ENCODE measurements at regions not wholly inside any gene's neighbourhood (a gene's known extent, or its start where the extent isn't known, plus 50 kb on each side); places are given as distances from the start of the nearest gene placed in this dataset.

DNA sequence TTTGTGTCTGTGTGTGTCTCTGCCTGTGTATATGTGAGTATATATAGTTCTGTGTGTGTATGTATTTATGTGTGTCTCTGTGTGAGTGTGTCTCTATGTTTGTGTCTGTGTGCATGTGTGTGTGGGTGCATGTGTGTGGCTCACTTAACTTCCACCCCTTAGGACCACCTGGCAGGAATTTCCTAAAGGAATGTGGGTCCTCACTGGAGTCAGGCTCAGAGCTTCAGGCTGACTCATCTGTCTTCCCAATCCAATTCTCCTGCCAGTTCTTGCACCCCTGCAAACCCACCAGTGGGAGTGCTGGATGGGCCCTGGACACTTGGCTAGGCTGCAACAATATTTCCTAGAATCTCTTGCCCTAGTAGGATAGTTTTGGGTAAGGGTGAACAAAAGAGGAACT is 70.2 kb upstream of the GRB10 start:
- Histone ChIP-seq H3K9me3 (ENCODE audit: control insufficient read depth, insufficient read depth, low read depth, low read length) (no peaks in the 10 kb centered on the region), H3K4me3 (ENCODE audit: low read depth in 2 of 2, low read length in 2 of 2) (no peak overlapping the region), H3K4me1 (ENCODE audit: control insufficient read depth, insufficient read depth, low read length) (no peaks in the 10 kb centered on the region), H3K36me3 (ENCODE audit: control insufficient read depth, insufficient read depth, low read length) (no peaks in the 10 kb centered on the region), H3K27ac (ENCODE audit: low read length) (no peak overlapping the region), H3K27me3 (ENCODE audit: control insufficient read depth, insufficient read depth, low read length) (0 out of 2 replicates have a peak, but pooled peaks cover 3% of the 10 kb centered on the region)
- no TSS peak for BruUV-seq (replicated peaks)
- POLR2A ChIA-PET = no interaction called here
- in situ Hi-C loops (cut with HindIII; ENCODE audit: low pct_unique_long_range_greater_than_20kb, low sequenced_read_pairs) (no loop called here), intact Hi-C loops (cut with micrococcal nuclease; ENCODE audit: unreplicated experiment) (no loop called here)
- TF ChIP-seq POLR2AphosphoS5 (IDR thresholded peaks at IDR 0.05; ENCODE audit: low read depth, low read length) (no peak), TCF7L2 (IDR thresholded peaks at IDR 0.05; ENCODE audit: low read depth, low read length) (no peak), SIN3A (IDR thresholded peaks at IDR 0.05; ENCODE audit: borderline replicate concordance, insufficient read depth, low read depth, low read length) (no peak)
- TF ChIP-seq, protein P1, sequence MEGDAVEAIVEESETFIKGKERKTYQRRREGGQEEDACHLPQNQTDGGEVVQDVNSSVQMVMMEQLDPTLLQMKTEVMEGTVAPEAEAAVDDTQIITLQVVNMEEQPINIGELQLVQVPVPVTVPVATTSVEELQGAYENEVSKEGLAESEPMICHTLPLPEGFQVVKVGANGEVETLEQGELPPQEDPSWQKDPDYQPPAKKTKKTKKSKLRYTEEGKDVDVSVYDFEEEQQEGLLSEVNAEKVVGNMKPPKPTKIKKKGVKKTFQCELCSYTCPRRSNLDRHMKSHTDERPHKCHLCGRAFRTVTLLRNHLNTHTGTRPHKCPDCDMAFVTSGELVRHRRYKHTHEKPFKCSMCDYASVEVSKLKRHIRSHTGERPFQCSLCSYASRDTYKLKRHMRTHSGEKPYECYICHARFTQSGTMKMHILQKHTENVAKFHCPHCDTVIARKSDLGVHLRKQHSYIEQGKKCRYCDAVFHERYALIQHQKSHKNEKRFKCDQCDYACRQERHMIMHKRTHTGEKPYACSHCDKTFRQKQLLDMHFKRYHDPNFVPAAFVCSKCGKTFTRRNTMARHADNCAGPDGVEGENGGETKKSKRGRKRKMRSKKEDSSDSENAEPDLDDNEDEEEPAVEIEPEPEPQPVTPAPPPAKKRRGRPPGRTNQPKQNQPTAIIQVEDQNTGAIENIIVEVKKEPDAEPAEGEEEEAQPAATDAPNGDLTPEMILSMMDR (IDR thresholded peaks at IDR 0.05) = no peak
- TF ChIP-seq, protein P2, sequence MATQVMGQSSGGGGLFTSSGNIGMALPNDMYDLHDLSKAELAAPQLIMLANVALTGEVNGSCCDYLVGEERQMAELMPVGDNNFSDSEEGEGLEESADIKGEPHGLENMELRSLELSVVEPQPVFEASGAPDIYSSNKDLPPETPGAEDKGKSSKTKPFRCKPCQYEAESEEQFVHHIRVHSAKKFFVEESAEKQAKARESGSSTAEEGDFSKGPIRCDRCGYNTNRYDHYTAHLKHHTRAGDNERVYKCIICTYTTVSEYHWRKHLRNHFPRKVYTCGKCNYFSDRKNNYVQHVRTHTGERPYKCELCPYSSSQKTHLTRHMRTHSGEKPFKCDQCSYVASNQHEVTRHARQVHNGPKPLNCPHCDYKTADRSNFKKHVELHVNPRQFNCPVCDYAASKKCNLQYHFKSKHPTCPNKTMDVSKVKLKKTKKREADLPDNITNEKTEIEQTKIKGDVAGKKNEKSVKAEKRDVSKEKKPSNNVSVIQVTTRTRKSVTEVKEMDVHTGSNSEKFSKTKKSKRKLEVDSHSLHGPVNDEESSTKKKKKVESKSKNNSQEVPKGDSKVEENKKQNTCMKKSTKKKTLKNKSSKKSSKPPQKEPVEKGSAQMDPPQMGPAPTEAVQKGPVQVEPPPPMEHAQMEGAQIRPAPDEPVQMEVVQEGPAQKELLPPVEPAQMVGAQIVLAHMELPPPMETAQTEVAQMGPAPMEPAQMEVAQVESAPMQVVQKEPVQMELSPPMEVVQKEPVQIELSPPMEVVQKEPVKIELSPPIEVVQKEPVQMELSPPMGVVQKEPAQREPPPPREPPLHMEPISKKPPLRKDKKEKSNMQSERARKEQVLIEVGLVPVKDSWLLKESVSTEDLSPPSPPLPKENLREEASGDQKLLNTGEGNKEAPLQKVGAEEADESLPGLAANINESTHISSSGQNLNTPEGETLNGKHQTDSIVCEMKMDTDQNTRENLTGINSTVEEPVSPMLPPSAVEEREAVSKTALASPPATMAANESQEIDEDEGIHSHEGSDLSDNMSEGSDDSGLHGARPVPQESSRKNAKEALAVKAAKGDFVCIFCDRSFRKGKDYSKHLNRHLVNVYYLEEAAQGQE (IDR thresholded peaks at IDR 0.05; ENCODE audit: insufficient read depth in 1 of 2, low read depth in 2 of 2, low read length in 1 of 2) = no peak
- DNase-seq (ENCODE audit: low read depth, low spot score) (no peak), ATAC-seq (no peak)
- CTCF ChIA-PET = no interaction called here

- H3K27me3 ChIP-seq (ENCODE audit: control insufficient read depth, insufficient read depth, low read length) = no peaks in the 10 kb centered on the region
- ChIA-PET CTCF (no interaction called here), POLR2A (no interaction called here)
- intact Hi-C loops (cut with micrococcal nuclease; ENCODE audit: unreplicated experiment) (no loop called here), in situ Hi-C loops (cut with HindIII; ENCODE audit: low pct_unique_long_range_greater_than_20kb, low sequenced_read_pairs) (no loop called here)
- H3K36me3 ChIP-seq (ENCODE audit: control insufficient read depth, insufficient read depth, low read length) = no peaks in the 10 kb centered on the region
- H3K4me3 ChIP-seq (ENCODE audit: low read depth in 2 of 2, low read length in 2 of 2) = no peak overlapping the region
- no peak overlapping the region for H3K27ac ChIP-seq (ENCODE audit: low read length)
- ATAC-seq = no peak
- H3K4me1 ChIP-seq (ENCODE audit: control insufficient read depth, insufficient read depth, low read length) = no peaks in the 10 kb centered on the region
- TF ChIP-seq POLR2AphosphoS5 (IDR thresholded peaks at IDR 0.05; ENCODE audit: low read depth, low read length) (no peak), TCF7L2 (IDR thresholded peaks at IDR 0.05; ENCODE audit: low read depth, low read length) (no peak), SIN3A (IDR thresholded peaks at IDR 0.05; ENCODE audit: borderline replicate concordance, insufficient read depth, low read depth, low read length) (no peak)
- TF ChIP-seq, protein P2 (IDR thresholded peaks at IDR 0.05; ENCODE audit: insufficient read depth in 1 of 2, low read depth in 2 of 2, low read length in 1 of 2) = no peak
- TF ChIP-seq, protein P1 (IDR thresholded peaks at IDR 0.05) = no peak
- H3K9me3 ChIP-seq (ENCODE audit: control insufficient read depth, insufficient read depth, low read depth, low read length) = no peaks in the 10 kb centered on the region
- DNase-seq (ENCODE audit: low read depth, low spot score) = no peak
- BruUV-seq (replicated peaks) = no TSS peak
These were observed 69.2 kb upstream of the GRB10 start for GRCh38 chr7:50851891-50852290.
